ENCODE measurements at regions not wholly inside any gene's neighbourhood (a gene's known extent, or its start where the extent isn't known, plus 50 kb on each side); places are given as distances from the start of the nearest gene placed in this dataset.

- no peaks in the 10 kb centered on the region for H3K9me3 ChIP-seq (ENCODE audit: insufficient read depth, low read depth, low read length)
- FAIRE-seq (no peak), DNase-seq (ENCODE audit: low read depth) (no peak)
- Mint-ChIP-seq H3K9me3 (ENCODE audit: unreplicated experiment) (peaks cover 2% of the 10 kb centered on the region), H3K4me3 (ENCODE audit: unreplicated experiment) (no peak overlapping the region), H3K27ac (ENCODE audit: unreplicated experiment) (no peak overlapping the region), H3K36me3 (ENCODE audit: low read depth, unreplicated experiment) (peaks cover 1% of the 10 kb centered on the region), H3K27me3 (ENCODE audit: low read depth, unreplicated experiment) (no peaks in the 10 kb centered on the region), H3K4me1 (ENCODE audit: low read depth, unreplicated experiment) (peaks cover 3% of the 10 kb centered on the region)
- TF ChIP-seq CTCF (IDR thresholded peaks at IDR 0.05; ENCODE audit: insufficient read depth, low read depth, low read length): no peak
- TF ChIP-seq EZH2 (IDR thresholded peaks at IDR 0.05; ENCODE audit: insufficient read depth, low read length): no peak
- H3K79me2 ChIP-seq (ENCODE audit: insufficient read depth, low read length): no peaks in the 10 kb centered on the region
- no peaks in the 10 kb centered on the region for H4K20me1 ChIP-seq (ENCODE audit: insufficient read depth, low read length)
- H3K4me1 ChIP-seq (ENCODE audit: insufficient read depth, low read length): no peaks in the 10 kb centered on the region
- H3K36me3 ChIP-seq (ENCODE audit: insufficient read depth, low read length): no peaks in the 10 kb centered on the region
- H3K27ac ChIP-seq (ENCODE audit: low read depth, low read length): no peak overlapping the region
- no peaks in the 10 kb centered on the region for H3K27me3 ChIP-seq (ENCODE audit: insufficient read depth, low read length)
- no peak overlapping the region for H3K9ac ChIP-seq (ENCODE audit: low read length)
- H2AFZ ChIP-seq (ENCODE audit: low read depth, low read length): no peak overlapping the region
- H3K4me3 ChIP-seq (ENCODE audit: insufficient read depth, low read depth, low read length): no peak overlapping the region
- H3K4me2 ChIP-seq (ENCODE audit: low read length): no peak overlapping the region
These were observed 250.2 kb upstream of the ATP10A start for GRCh38 chr15:26113296-26113695.

- Histone ChIP-seq H3K27ac (ENCODE audit: low read depth, low read length) (no peak overlapping the region), H3K4me2 (ENCODE audit: low read length) (no peak overlapping the region), H2AFZ (ENCODE audit: low read depth, low read length) (no peak overlapping the region), H3K27me3 (ENCODE audit: insufficient read depth, low read length) (no peaks in the 10 kb centered on the region), H3K4me3 (ENCODE audit: insufficient read depth, low read depth, low read length) (no peak overlapping the region), H3K9ac (ENCODE audit: low read length) (no peak overlapping the region), H3K36me3 (ENCODE audit: insufficient read depth, low read length) (no peaks in the 10 kb centered on the region), H3K4me1 (ENCODE audit: insufficient read depth, low read length) (no peaks in the 10 kb centered on the region), H3K9me3 (ENCODE audit: insufficient read depth, low read depth, low read length) (no peaks in the 10 kb centered on the region), H4K20me1 (ENCODE audit: insufficient read depth, low read length) (no peaks in the 10 kb centered on the region), H3K79me2 (ENCODE audit: insufficient read depth, low read length) (no peaks in the 10 kb centered on the region)
- no peaks in the 10 kb centered on the region for H3K27me3 Mint-ChIP-seq (ENCODE audit: low read depth, unreplicated experiment)
- TF ChIP-seq EZH2 (IDR thresholded peaks at IDR 0.05; ENCODE audit: insufficient read depth, low read length): no peak
- no peak for TF ChIP-seq CTCF (IDR thresholded peaks at IDR 0.05; ENCODE audit: insufficient read depth, low read depth, low read length)
- H3K36me3 Mint-ChIP-seq (ENCODE audit: low read depth, unreplicated experiment): peaks cover 1% of the 10 kb centered on the region
- peaks cover 5% of the 10 kb centered on the region for H3K9me3 Mint-ChIP-seq (ENCODE audit: unreplicated experiment)
- no peak overlapping the region for H3K4me3 Mint-ChIP-seq (ENCODE audit: unreplicated experiment)
- no peaks in the 10 kb centered on the region for H3K4me1 Mint-ChIP-seq (ENCODE audit: low read depth, unreplicated experiment)
- DNase-seq (ENCODE audit: low read depth) (no peak), FAIRE-seq (no peak)
- no peak overlapping the region for H3K27ac Mint-ChIP-seq (ENCODE audit: unreplicated experiment)
These were observed 246.1 kb upstream of the ATP10A start for GRCh38 chr15:26109203-26109602.

GRCh38 chr15:26106556-26106955 is 243.4 kb upstream of the ATP10A start:
- peaks cover 5% of the 10 kb centered on the region for H3K9me3 Mint-ChIP-seq (ENCODE audit: unreplicated experiment)
- no peak for TF ChIP-seq EZH2 (IDR thresholded peaks at IDR 0.05; ENCODE audit: insufficient read depth, low read length)
- no peak for TF ChIP-seq CTCF (IDR thresholded peaks at IDR 0.05; ENCODE audit: insufficient read depth, low read depth, low read length)
- Histone ChIP-seq H4K20me1 (ENCODE audit: insufficient read depth, low read length) (no peaks in the 10 kb centered on the region), H3K79me2 (ENCODE audit: insufficient read depth, low read length) (no peaks in the 10 kb centered on the region), H3K4me3 (ENCODE audit: insufficient read depth, low read depth, low read length) (no peak overlapping the region), H3K4me2 (ENCODE audit: low read length) (no peak overlapping the region), H3K9ac (ENCODE audit: low read length) (no peak overlapping the region), H3K9me3 (ENCODE audit: insufficient read depth, low read depth, low read length) (no peaks in the 10 kb centered on the region), H3K36me3 (ENCODE audit: insufficient read depth, low read length) (no peaks in the 10 kb centered on the region), H2AFZ (ENCODE audit: low read depth, low read length) (no peak overlapping the region), H3K27ac (ENCODE audit: low read depth, low read length) (no peak overlapping the region), H3K4me1 (ENCODE audit: insufficient read depth, low read length) (no peaks in the 10 kb centered on the region), H3K27me3 (ENCODE audit: insufficient read depth, low read length) (no peaks in the 10 kb centered on the region)
- DNase-seq (ENCODE audit: low read depth) (no peak), FAIRE-seq (no peak)
- no peak overlapping the region for H3K4me3 Mint-ChIP-seq (ENCODE audit: unreplicated experiment)
- no peak overlapping the region for H3K27ac Mint-ChIP-seq (ENCODE audit: unreplicated experiment)
- H3K36me3 Mint-ChIP-seq (ENCODE audit: low read depth, unreplicated experiment): no peaks in the 10 kb centered on the region
- H3K27me3 Mint-ChIP-seq (ENCODE audit: low read depth, unreplicated experiment): no peaks in the 10 kb centered on the region
- peaks cover 4% of the 10 kb centered on the region for H3K4me1 Mint-ChIP-seq (ENCODE audit: low read depth, unreplicated experiment)

All from astrocyte (in vitro differentiated cells and primary cell).